GM10248 (cell line): ENCODE measurements at regions not wholly inside any gene's neighbourhood (a gene's known extent, or its start where the extent isn't known, plus 50 kb on each side); places are given as distances from the start of the nearest gene placed in this dataset.

Experiments
- CTCF ChIA-PET: fragments of 300-600 bp; sonication (Branson Sonifier 250); formaldehyde crosslinking; extraction: SDS; loops from one replicate; lab custom pipeline; 2021; ENCODE audit warnings: antibody characterized with exemption; lab: Yijun Ruan, JAX
- POLR2A ChIA-PET: fragments of 350-650 bp; sonication (Branson Sonifier 250); formaldehyde crosslinking; extraction: SDS; loops from one replicate; lab custom pipeline; 2020; ENCODE audit warnings: antibody characterized with exemption; lab: Yijun Ruan, JAX
- DNase-seq: peaks from one replicate; pipeline ENCODE4 v3.0.0; 2012; ENCODE audit errors: extremely low spot score
- CTCF ChIP-seq: IDR thresholded peaks from 2 replicates; pipeline ENCODE4 v1.5.1; 2012; ENCODE audit warnings: mild to moderate bottlenecking, low read depth; ENCODE audit errors: extremely low read depth, missing control alignments, control extremely low read depth

- no peak for TF ChIP-seq CTCF
- POLR2A ChIA-PET = no interaction called here
- no peak for DNase-seq
- CTCF ChIA-PET = no interaction called here
These were observed 590.4 kb downstream of the BRD1 start for GRCh38 chr22:49237279-49237678.

- POLR2A ChIA-PET = no interaction called here
- TF ChIP-seq CTCF = no peak
- no peak for DNase-seq
- CTCF ChIA-PET = no interaction called here
These were observed 591.1 kb downstream of the BRD1 start for GRCh38 chr22:49236541-49237075.

GRCh38 chr22:49235463-49236300, 592.0 kb downstream of the BRD1 start:
- no peak for TF ChIP-seq CTCF
- ChIA-PET POLR2A (no interaction called here), CTCF (no interaction called here)
- no peak for DNase-seq

- POLR2A ChIA-PET = no interaction called here
- CTCF ChIA-PET = no interaction called here
- TF ChIP-seq CTCF = no peak
- no peak for DNase-seq
These were observed 593.2 kb downstream of the BRD1 start for GRCh38 chr22:49234459-49234858.

- DNase-seq = no peak
- POLR2A ChIA-PET = no interaction called here
- CTCF ChIA-PET = no interaction called here
- TF ChIP-seq CTCF = no peak
These were observed 594.1 kb downstream of the BRD1 start for GRCh38 chr22:49233507-49234100.

GRCh38 chr22:49232319-49233067, 595.2 kb downstream of the BRD1 start:
- TF ChIP-seq CTCF = no peak
- CTCF ChIA-PET = no interaction called here
- POLR2A ChIA-PET = no interaction called here
- DNase-seq = no peak
